ENCODE measurements at regions not wholly inside any gene's neighbourhood (a gene's known extent, or its start where the extent isn't known, plus 50 kb on each side); places are given as distances from the start of the nearest gene placed in this dataset.

GRCh38 chr12:78695749-78696148 lies 168.8 kb upstream of the SYT1 start:
- no peak for TF ChIP-seq CTCF (IDR thresholded peaks at IDR 0.05)
- TF ChIP-seq POLR2A (IDR thresholded peaks at IDR 0.05) = no peak
